ENCODE measurements at regions not wholly inside any gene's neighbourhood (a gene's known extent, or its start where the extent isn't known, plus 50 kb on each side); places are given as distances from the start of the nearest gene placed in this dataset.

GRCh38 chr14:28406196-28406595 lies 360.4 kb upstream of the FOXG1 start:
- Histone ChIP-seq H3K27ac (ENCODE audit: low read depth in 1 of 2, low read length in 1 of 2) (no peak overlapping the region), H3K9ac (ENCODE audit: insufficient read depth in 1 of 2, low read length in 2 of 2) (no peak overlapping the region), H3K27me3 (ENCODE audit: control insufficient read depth in 3 of 3, insufficient read depth in 3 of 3, low read length in 2 of 3) (no peaks in the 10 kb centered on the region), H3K36me3 (ENCODE audit: control insufficient read depth in 4 of 4, insufficient read depth in 4 of 4, low read length in 4 of 4) (no peaks in the 10 kb centered on the region), H3K9me3 (ENCODE audit: control insufficient read depth in 4 of 4, insufficient read depth in 3 of 4, low read length in 3 of 4) (peaks cover 0 to 2% (median 0%) of the 10 kb centered on the region in 4 donors), H3K4me3 (no peak overlapping the region), H3K4me1 (ENCODE audit: control insufficient read depth in 5 of 5, insufficient read depth in 5 of 5, low read length in 5 of 5) (no peaks in the 10 kb centered on the region)
- WGBS, 2 donors, result 58 to 61% methylated on average over 2 of the region's 2 CpGs
- DNase-seq, result no peak
- ATAC-seq (ENCODE audit: insufficient read depth, low FRiP score), result no peak
- TF ChIP-seq, protein P1, sequence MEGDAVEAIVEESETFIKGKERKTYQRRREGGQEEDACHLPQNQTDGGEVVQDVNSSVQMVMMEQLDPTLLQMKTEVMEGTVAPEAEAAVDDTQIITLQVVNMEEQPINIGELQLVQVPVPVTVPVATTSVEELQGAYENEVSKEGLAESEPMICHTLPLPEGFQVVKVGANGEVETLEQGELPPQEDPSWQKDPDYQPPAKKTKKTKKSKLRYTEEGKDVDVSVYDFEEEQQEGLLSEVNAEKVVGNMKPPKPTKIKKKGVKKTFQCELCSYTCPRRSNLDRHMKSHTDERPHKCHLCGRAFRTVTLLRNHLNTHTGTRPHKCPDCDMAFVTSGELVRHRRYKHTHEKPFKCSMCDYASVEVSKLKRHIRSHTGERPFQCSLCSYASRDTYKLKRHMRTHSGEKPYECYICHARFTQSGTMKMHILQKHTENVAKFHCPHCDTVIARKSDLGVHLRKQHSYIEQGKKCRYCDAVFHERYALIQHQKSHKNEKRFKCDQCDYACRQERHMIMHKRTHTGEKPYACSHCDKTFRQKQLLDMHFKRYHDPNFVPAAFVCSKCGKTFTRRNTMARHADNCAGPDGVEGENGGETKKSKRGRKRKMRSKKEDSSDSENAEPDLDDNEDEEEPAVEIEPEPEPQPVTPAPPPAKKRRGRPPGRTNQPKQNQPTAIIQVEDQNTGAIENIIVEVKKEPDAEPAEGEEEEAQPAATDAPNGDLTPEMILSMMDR (IDR thresholded peaks at IDR 0.05; ENCODE audit: control extremely low read depth, extremely low read depth), result no peak

DNA sequence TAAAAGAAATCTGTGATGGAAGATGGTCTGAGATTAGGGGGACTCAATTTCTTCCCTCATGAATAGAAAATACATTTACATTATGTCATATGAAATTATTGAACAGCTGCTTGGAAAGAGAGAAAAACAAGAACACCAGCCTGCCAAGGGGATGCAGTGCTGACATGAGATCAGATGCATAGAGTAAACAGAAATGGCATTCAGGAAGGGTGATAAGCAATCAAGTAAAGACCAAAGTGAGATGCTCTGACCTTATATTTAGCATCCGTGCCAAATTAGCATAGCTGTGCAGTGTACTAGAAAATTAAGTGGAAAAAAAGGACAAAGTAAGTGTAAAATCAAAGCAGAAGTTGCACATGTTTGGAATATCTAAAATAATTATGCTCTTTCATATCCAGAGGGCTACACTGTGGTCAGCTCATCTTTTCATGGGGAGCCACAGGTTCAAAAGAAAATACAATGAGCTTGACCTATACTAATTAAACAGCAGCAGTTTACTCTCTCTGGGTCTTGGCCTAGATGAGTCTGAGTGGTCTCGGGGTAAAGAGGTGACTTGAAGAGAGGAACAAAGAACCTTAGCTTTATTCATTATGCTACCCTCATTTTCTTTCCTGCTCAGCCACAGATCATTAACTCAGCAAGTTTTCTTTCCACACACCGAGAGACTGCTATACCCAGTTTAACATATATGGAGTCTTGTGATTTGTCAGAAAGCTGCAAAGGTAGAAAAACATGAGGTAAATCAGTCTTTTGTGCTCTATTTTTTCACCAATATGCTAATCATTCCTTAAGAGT lies 359.4 kb upstream of the FOXG1 start:
- H3K4me3 ChIP-seq, result no peak overlapping the region
- no peaks in the 10 kb centered on the region for H3K27me3 ChIP-seq (ENCODE audit: control insufficient read depth in 3 of 3, insufficient read depth in 3 of 3, low read length in 2 of 3)
- TF ChIP-seq, protein P1 (IDR thresholded peaks at IDR 0.05; ENCODE audit: control extremely low read depth, extremely low read depth), result no peak
- no peak overlapping the region for H3K27ac ChIP-seq (ENCODE audit: low read depth in 1 of 2, low read length in 1 of 2)
- no peak for DNase-seq
- no peaks in the 10 kb centered on the region for H3K36me3 ChIP-seq (ENCODE audit: control insufficient read depth in 4 of 4, insufficient read depth in 4 of 4, low read length in 4 of 4)
- WGBS, 2 donors, result 54 to 75% methylated on average over 3 of the region's 3 CpGs
- peaks cover 0 to 2% (median 0%) of the 10 kb centered on the region in 4 donors for H3K9me3 ChIP-seq (ENCODE audit: control insufficient read depth in 4 of 4, insufficient read depth in 3 of 4, low read length in 3 of 4)
- no peak overlapping the region for H3K9ac ChIP-seq (ENCODE audit: insufficient read depth in 1 of 2, low read length in 2 of 2)
- ATAC-seq (ENCODE audit: insufficient read depth, low FRiP score), result no peak
- no peaks in the 10 kb centered on the region for H3K4me1 ChIP-seq (ENCODE audit: control insufficient read depth in 5 of 5, insufficient read depth in 5 of 5, low read length in 5 of 5)

DNA sequence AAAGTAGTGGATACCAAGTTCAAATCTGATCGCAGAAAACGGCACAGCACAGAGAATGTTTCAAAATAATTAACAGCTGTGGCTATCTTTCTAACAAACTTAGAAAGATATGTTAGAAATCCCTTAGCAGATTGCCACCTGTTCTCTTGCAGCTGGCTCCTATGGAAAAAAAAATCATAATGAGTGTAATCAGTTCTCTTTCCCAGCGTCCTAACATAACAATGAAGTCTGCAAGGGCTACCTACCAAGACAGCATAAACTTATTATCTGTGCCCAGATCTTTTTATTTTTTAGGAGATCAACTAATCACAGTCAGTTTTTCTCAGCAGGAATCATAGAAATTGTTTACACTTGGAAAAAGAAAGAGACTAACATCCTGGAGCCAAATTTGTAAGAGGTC lies 358.6 kb upstream of the FOXG1 start:
- 70 to 76% methylated on average over 3 of the region's 3 CpGs for WGBS, 2 donors
- no peak for ATAC-seq (ENCODE audit: insufficient read depth, low FRiP score)
- H3K36me3 ChIP-seq (ENCODE audit: control insufficient read depth in 4 of 4, insufficient read depth in 4 of 4, low read length in 4 of 4), result no peaks in the 10 kb centered on the region
- no peak overlapping the region for H3K27ac ChIP-seq (ENCODE audit: low read depth in 1 of 2, low read length in 1 of 2)
- no peaks in the 10 kb centered on the region for H3K4me1 ChIP-seq (ENCODE audit: control insufficient read depth in 5 of 5, insufficient read depth in 5 of 5, low read length in 5 of 5)
- H3K27me3 ChIP-seq (ENCODE audit: control insufficient read depth in 3 of 3, insufficient read depth in 3 of 3, low read length in 2 of 3), result no peaks in the 10 kb centered on the region
- H3K9me3 ChIP-seq (ENCODE audit: control insufficient read depth in 4 of 4, insufficient read depth in 3 of 4, low read length in 3 of 4), result peaks cover 0 to 2% (median 0%) of the 10 kb centered on the region in 4 donors
- no peak for DNase-seq
- no peak overlapping the region for H3K9ac ChIP-seq (ENCODE audit: insufficient read depth in 1 of 2, low read length in 2 of 2)
- no peak overlapping the region for H3K4me3 ChIP-seq
- TF ChIP-seq, protein P1 (IDR thresholded peaks at IDR 0.05; ENCODE audit: control extremely low read depth, extremely low read depth), result no peak

Data from lung (tissue), 11 donors.